ENCODE measurements at regions not wholly inside any gene's neighbourhood (a gene's known extent, or its start where the extent isn't known, plus 50 kb on each side); places are given as distances from the start of the nearest gene placed in this dataset.

DNA sequence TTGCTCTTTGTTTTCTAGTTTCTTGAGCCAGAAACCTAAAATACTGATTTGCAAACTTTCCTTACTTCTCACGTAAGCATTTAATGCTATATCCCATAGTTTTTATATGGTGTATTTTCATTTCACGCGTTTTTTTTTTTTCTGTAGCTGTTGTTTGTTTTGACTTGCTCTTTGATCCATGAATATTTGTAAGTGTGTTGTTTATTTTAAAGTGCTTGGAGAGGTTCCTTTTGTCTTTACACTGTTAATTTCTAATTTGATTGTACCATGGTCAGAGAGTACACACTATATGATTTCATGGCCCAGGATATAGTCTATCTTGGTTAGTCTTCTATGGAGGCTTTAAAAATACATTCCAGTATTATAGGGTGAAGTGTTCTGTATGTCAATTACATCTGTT, 84.8 kb upstream of the RNF217 start:
- DNase-seq (ENCODE audit: low read depth) = no peak
- TF ChIP-seq MYC (IDR thresholded peaks at IDR 0.05; ENCODE audit: low read depth, low read length) (no peak), POLR2A (IDR thresholded peaks at IDR 0.05; ENCODE audit: extremely low read depth, insufficient read length) (no peak)
- TF ChIP-seq, protein P1, sequence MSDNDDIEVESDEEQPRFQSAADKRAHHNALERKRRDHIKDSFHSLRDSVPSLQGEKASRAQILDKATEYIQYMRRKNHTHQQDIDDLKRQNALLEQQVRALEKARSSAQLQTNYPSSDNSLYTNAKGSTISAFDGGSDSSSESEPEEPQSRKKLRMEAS (IDR thresholded peaks at IDR 0.05; ENCODE audit: low read depth, low read length) = no peak
- TF ChIP-seq, protein P2, sequence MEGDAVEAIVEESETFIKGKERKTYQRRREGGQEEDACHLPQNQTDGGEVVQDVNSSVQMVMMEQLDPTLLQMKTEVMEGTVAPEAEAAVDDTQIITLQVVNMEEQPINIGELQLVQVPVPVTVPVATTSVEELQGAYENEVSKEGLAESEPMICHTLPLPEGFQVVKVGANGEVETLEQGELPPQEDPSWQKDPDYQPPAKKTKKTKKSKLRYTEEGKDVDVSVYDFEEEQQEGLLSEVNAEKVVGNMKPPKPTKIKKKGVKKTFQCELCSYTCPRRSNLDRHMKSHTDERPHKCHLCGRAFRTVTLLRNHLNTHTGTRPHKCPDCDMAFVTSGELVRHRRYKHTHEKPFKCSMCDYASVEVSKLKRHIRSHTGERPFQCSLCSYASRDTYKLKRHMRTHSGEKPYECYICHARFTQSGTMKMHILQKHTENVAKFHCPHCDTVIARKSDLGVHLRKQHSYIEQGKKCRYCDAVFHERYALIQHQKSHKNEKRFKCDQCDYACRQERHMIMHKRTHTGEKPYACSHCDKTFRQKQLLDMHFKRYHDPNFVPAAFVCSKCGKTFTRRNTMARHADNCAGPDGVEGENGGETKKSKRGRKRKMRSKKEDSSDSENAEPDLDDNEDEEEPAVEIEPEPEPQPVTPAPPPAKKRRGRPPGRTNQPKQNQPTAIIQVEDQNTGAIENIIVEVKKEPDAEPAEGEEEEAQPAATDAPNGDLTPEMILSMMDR (IDR thresholded peaks at IDR 0.05; ENCODE audit: low read depth, low read length) = no peak
- H3K4me3 ChIP-seq (ENCODE audit: low read depth, low read length) = no peak overlapping the region

DNA sequence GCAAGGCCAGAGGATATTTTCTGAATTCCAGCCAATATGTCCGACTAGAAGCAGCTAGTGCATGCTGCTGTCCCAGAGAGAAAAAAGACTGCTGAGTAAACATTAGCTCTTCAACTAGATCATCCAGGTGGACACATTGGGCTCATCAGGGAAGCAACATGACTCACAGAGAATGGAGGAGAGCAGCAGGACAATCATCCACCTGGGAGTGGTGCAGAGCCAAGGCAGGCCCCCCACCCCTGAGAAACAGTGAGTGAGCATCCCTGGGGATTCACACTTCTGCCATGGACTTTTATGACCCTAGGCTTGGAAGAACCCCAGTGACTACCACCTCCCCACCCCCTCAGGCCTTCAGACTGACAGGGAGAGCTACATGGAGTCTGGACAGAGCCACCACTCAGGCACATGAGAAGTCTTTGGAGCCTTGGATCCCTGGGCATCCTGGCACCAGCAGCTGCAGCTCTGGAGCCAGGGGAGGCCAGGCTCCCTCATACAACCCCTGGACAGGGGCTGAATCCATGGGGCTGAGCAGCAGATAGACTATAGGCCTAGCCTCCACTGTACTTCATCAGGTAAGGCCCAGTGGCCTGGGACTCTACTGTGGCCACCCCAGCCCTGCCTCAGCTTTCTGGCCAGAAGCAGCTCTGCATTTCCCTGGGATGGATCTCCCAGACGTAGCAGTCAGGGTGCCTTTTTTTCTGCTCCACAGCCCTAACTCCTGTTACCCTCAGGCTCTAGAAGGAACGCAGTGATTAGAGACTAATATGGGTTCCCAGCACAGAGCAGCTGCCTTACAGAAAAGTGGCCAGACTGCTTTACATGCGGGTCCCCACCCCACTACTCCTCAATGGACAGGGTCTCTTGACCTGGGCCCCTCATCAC, 82.9 kb upstream of the RNF217 start:
- no peak overlapping the region for H3K4me3 ChIP-seq (ENCODE audit: low read depth, low read length)
- no peak for DNase-seq (ENCODE audit: low read depth)
- TF ChIP-seq POLR2A (IDR thresholded peaks at IDR 0.05; ENCODE audit: extremely low read depth, insufficient read length) (no peak), MYC (IDR thresholded peaks at IDR 0.05; ENCODE audit: low read depth, low read length) (no peak)
- TF ChIP-seq, protein P1 (IDR thresholded peaks at IDR 0.05; ENCODE audit: low read depth, low read length) = no peak
- TF ChIP-seq, protein P2 (IDR thresholded peaks at IDR 0.05; ENCODE audit: low read depth, low read length) = no peak

DNA sequence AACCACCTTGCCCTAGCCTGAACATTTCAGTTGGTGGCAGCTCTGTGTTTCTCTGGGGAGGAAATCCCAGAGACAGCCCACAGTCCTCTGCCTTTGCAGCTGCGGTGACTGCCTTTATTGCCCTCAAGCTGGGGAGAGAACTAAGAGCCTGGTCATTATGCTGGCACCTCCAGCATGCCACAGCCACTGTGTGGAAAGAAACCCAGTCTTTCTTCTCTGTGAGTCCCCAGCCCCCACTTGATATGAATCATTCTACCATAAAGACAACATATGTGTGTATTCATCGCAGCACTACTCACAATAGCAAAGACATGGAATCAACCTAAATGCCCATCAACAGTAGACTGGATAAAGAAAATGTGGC, 82.3 kb upstream of the RNF217 start:
- DNase-seq (ENCODE audit: low read depth) = no peak
- no peak for TF ChIP-seq POLR2A (IDR thresholded peaks at IDR 0.05; ENCODE audit: extremely low read depth, insufficient read length)
- TF ChIP-seq, protein P1 (IDR thresholded peaks at IDR 0.05; ENCODE audit: low read depth, low read length) = no peak
- TF ChIP-seq, protein P2 (IDR thresholded peaks at IDR 0.05; ENCODE audit: low read depth, low read length) = no peak
- TF ChIP-seq MYC (IDR thresholded peaks at IDR 0.05; ENCODE audit: low read depth, low read length) = no peak
- H3K4me3 ChIP-seq (ENCODE audit: low read depth, low read length) = no peak overlapping the region

DNA sequence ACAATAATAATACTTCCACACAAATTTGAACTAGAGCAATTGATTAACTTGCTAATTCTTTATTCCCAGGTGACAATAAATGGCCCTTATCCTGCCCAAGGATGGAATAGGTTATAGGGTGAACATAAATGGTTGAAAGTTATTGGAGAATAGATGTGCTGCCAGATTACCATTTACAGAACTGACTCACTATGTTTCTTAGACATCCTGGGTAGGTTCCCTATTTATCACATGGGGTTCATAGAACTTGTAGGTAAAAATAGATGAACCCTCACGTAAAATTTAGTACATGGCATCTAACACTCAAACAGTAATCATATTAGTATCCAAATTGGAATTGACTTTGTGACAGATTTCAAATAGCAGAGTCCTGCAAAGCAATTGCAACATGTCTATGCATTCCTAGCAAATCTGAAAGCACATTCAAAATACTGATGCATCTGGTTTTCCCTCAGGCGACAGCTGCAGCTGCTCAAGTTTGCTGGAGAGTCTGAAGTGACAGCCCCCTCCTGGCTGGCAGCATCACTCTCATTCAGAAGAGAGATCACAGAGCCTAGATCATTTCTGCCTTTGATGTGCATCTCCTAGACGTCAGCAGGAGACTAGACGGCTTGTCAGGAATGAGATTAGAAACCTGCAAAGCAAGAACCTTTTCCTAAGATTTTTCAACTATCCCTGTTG, 80.2 kb upstream of the RNF217 start:
- DNase-seq (ENCODE audit: low read depth) = no peak
- no peak for TF ChIP-seq POLR2A (IDR thresholded peaks at IDR 0.05; ENCODE audit: extremely low read depth, insufficient read length)
- TF ChIP-seq, protein P2 (IDR thresholded peaks at IDR 0.05; ENCODE audit: low read depth, low read length) = no peak
- TF ChIP-seq, protein P1 (IDR thresholded peaks at IDR 0.05; ENCODE audit: low read depth, low read length) = no peak
- TF ChIP-seq MYC (IDR thresholded peaks at IDR 0.05; ENCODE audit: low read depth, low read length) = no peak
- no peak overlapping the region for H3K4me3 ChIP-seq (ENCODE audit: low read depth, low read length)

DNA sequence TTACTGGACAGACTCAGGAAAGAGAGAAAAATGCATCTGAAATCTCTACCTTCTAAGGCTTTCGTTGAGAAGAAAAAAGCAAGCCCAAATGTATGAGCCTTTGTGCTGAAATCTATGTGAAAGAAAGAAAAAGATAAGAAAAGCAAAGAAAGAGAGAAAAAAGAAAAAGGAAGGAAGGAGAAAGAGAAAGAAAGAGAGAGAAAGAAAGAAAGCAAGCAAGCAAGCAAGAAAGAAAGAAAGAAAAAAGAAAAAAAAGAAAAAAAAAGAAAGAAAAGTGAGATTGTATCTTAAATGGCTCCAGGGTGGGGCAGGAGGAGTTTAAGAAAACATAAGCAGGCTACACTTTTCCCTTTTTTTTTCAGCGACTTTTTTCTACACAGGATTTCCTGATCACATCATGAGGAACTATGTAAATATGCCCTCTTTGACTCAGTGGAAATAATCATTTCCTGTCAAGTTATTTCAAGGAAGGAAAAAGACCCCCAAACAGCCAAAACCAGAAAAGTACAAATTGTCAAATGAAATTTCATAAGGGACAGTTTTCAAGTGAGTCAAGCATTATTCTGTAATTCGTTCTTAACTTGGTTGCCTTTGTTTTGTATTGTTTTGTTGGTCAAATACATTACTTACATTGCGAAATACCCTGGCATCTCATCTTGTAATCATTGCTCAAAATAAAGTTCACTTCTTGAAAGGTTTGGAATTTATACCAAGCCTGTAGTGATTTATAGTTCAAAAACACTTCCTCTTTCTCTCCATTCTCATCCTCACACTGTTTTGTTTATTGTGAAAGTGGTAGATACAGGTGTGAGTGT, 79.5 kb upstream of the RNF217 start:
- DNase-seq (ENCODE audit: low read depth) = no peak
- TF ChIP-seq POLR2A (IDR thresholded peaks at IDR 0.05; ENCODE audit: extremely low read depth, insufficient read length) (no peak), MYC (IDR thresholded peaks at IDR 0.05; ENCODE audit: low read depth, low read length) (no peak)
- TF ChIP-seq, protein P1 (IDR thresholded peaks at IDR 0.05; ENCODE audit: low read depth, low read length) = no peak
- TF ChIP-seq, protein P2 (IDR thresholded peaks at IDR 0.05; ENCODE audit: low read depth, low read length) = no peak
- H3K4me3 ChIP-seq (ENCODE audit: low read depth, low read length) = no peak overlapping the region
